ENCODE measurements at regions not wholly inside any gene's neighbourhood (a gene's known extent, or its start where the extent isn't known, plus 50 kb on each side); places are given as distances from the start of the nearest gene placed in this dataset.

DNA sequence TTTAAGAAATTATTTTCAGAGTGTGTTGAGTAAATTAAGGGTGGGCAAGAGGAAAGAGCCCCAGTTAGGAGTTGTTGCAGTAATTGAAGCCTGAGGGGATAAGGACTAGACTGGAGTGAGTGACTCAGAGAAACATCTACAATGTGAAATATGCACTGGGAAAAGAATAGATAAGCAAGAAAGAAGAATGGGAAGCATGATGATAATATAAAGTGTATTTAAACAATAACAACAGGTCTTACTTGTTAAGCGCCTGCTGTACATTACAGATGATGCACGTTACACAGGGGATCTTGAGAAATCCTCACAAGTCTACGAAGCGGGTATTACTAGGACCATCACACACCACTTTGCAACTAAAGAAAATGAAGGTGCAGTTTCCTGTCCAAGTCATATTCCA lies 73.6 kb upstream of the STK17B start:
- peaks cover 57% of the 10 kb centered on the region for H3K4me1 ChIP-seq (ENCODE audit: low read length)

DNA sequence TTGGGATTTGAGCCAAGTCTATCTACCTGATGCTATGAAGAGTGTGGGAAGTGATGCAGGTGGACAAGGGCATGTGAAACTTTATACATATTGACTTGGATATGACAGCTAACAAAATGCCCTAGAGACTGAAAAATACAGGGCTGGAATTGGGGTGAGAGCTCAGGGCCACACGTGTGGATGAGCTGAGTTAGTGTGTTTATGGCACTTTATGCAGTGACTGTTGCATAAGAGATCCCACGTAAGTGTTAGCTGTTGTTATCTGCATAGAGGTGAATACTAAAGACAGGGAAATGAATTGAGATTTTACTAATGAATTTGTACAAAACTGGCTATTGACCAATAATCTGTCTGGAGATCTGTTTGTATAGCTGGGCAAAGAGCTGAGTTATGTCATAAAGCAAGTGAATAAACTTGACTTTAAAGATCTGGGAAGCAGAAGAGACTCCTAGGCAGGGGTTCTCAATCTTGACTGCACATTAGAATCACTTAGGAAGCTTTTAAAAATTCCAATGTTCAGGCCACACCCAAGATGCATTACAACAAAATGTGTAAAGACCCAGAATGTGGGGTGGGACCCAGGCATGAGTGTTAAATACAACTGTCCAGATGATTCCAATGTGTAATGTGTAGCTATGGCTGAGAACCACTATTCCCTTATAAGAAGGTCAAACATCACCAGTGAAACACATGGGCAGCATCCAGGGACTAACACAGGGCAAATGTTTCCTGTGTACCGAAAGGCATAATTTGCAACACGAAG lies 74.2 kb upstream of the STK17B start:
- Histone ChIP-seq H3K4me1 (ENCODE audit: low read length) (peaks cover 57% of the 10 kb centered on the region), H3K9ac (ENCODE audit: low read length) (no peak overlapping the region)

More for the DNA sequence above, 73.6 kb upstream of the STK17B start:
- no peaks in the 10 kb centered on the region for H3K9me3 ChIP-seq (ENCODE audit: low read length)
- H3K27ac ChIP-seq (ENCODE audit: low read length), result no peak overlapping the region
- H3K36me3 ChIP-seq (ENCODE audit: insufficient read depth, low read length), result no peaks in the 10 kb centered on the region
- no peaks in the 10 kb centered on the region for H4K20me1 ChIP-seq (ENCODE audit: insufficient read depth, low read depth, low read length)
- no peak overlapping the region for H3K9ac ChIP-seq (ENCODE audit: low read length)
- no peaks in the 10 kb centered on the region for H3K9me2 ChIP-seq (replicated peaks; ENCODE audit: insufficient read depth, low read length)
- no peak overlapping the region for H2AFZ ChIP-seq (ENCODE audit: low read length)
- H3K4me2 ChIP-seq (ENCODE audit: low read depth, low read length, poor library complexity, severe bottlenecking), result no peak overlapping the region
- H3K4me3 ChIP-seq (ENCODE audit: low read length), result no peak overlapping the region
- H3K79me2 ChIP-seq (ENCODE audit: low read length), result no peaks in the 10 kb centered on the region
- DNase-seq, result no peak
- no peaks in the 10 kb centered on the region for H3K27me3 ChIP-seq (ENCODE audit: low read length)

DNA sequence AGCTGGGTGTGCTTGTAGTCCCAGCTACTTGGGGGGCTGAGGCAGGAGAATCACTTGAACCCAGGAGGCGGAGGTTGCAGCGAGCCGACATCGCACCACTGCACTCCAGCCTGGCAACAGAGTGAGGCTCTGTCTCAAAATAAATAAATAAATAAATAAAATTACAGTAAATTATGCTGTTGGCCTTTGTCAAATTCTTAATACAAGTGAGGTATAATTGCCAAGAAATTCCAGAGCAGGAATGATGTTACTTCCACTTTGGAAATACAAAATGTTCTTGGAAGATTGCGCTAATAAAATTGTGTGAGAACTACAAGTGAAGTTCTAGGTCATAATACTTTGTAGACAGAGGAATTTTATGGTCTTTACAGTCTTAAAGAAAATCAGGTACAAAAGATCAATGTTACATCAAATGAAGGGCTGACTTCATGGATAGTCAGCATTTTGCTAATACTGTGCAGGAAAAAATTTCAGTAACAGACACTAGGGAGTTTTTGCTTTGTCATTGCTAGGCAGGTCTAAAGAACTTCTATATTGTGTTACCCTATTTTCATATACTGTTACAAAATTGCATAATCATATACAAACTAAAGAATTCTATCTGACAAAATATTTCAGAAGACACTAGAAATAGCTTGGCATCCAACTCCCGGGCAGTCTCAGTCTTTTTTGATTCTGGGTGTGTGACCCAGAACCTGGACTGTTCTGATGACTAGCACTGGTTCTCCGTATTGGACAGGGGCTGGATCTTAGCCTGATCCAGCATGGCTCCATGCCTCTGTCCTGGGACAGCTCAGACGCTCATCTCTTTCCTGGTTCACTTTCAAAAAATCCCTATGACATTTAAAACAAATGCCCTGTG lies 76.0 kb upstream of the STK17B start:
- Histone ChIP-seq H3K4me2 (ENCODE audit: low read depth, low read length, poor library complexity, severe bottlenecking) (peak overlapping the region; percentile 17), H3K9me2 (replicated peaks; ENCODE audit: insufficient read depth, low read length) (no peaks in the 10 kb centered on the region), H3K9ac (ENCODE audit: low read length) (0 out of 2 replicates have a peak overlapping the region, but pooled peaks have one; percentile 8), H4K20me1 (ENCODE audit: insufficient read depth, low read depth, low read length) (no peaks in the 10 kb centered on the region), H3K4me3 (ENCODE audit: low read length) (no peak overlapping the region), H2AFZ (ENCODE audit: low read length) (peak overlapping the region; percentile 51; the same call in 1 of the 2 replicates), H3K79me2 (ENCODE audit: low read length) (no peaks in the 10 kb centered on the region), H3K27ac (ENCODE audit: low read length) (peak overlapping the region; percentile 60), H3K27me3 (ENCODE audit: low read length) (no peaks in the 10 kb centered on the region), H3K9me3 (ENCODE audit: low read length) (no peaks in the 10 kb centered on the region), H3K4me1 (ENCODE audit: low read length) (peaks cover 42% of the 10 kb centered on the region), H3K36me3 (ENCODE audit: insufficient read depth, low read length) (no peaks in the 10 kb centered on the region)
- no peak for DNase-seq

More for the DNA sequence above, 74.2 kb upstream of the STK17B start:
- H3K79me2 ChIP-seq (ENCODE audit: low read length), result no peaks in the 10 kb centered on the region
- H3K4me2 ChIP-seq (ENCODE audit: low read depth, low read length, poor library complexity, severe bottlenecking), result no peak overlapping the region
- no peaks in the 10 kb centered on the region for H3K27me3 ChIP-seq (ENCODE audit: low read length)
- no peak for DNase-seq
- H3K4me3 ChIP-seq (ENCODE audit: low read length), result no peak overlapping the region
- no peak overlapping the region for H2AFZ ChIP-seq (ENCODE audit: low read length)
- 0 out of 2 replicates have a peak overlapping the region, but pooled peaks have one; percentile 3 for H3K27ac ChIP-seq (ENCODE audit: low read length)
- no peaks in the 10 kb centered on the region for H3K9me3 ChIP-seq (ENCODE audit: low read length)
- H3K9me2 ChIP-seq (replicated peaks; ENCODE audit: insufficient read depth, low read length), result no peaks in the 10 kb centered on the region
- H4K20me1 ChIP-seq (ENCODE audit: insufficient read depth, low read depth, low read length), result no peaks in the 10 kb centered on the region
- no peaks in the 10 kb centered on the region for H3K36me3 ChIP-seq (ENCODE audit: insufficient read depth, low read length)

DNA sequence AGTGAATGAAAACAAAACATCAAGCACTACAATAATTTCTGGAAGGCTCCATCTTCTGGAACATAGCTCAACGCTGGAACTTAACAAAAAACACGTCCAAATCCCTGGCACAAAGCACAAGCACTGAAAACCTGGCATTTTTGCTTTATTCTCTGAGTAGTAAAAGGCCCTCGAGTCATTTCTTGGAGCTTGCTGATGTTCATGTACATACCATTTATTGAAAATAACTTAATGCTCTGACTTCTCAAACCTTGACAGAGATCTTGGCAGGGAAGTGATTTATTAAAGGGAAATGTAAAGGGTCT lies 76.5 kb upstream of the STK17B start:
- Histone ChIP-seq H3K79me2 (ENCODE audit: low read length) (no peaks in the 10 kb centered on the region), H4K20me1 (ENCODE audit: insufficient read depth, low read depth, low read length) (no peaks in the 10 kb centered on the region), H3K4me1 (ENCODE audit: low read length) (peaks cover 38% of the 10 kb centered on the region), H3K27me3 (ENCODE audit: low read length) (no peaks in the 10 kb centered on the region), H3K36me3 (ENCODE audit: insufficient read depth, low read length) (no peaks in the 10 kb centered on the region), H3K9me2 (replicated peaks; ENCODE audit: insufficient read depth, low read length) (no peaks in the 10 kb centered on the region), H3K27ac (ENCODE audit: low read length) (peak overlapping the region; percentile 60), H3K4me2 (ENCODE audit: low read depth, low read length, poor library complexity, severe bottlenecking) (peak overlapping the region; percentile 17), H3K9ac (ENCODE audit: low read length) (0 out of 2 replicates have a peak overlapping the region, but pooled peaks have one; percentile 8), H3K9me3 (ENCODE audit: low read length) (no peaks in the 10 kb centered on the region), H3K4me3 (ENCODE audit: low read length) (no peak overlapping the region), H2AFZ (ENCODE audit: low read length) (peak overlapping the region; percentile 51; the same call in 1 of the 2 replicates)
- no peak for DNase-seq

DNA sequence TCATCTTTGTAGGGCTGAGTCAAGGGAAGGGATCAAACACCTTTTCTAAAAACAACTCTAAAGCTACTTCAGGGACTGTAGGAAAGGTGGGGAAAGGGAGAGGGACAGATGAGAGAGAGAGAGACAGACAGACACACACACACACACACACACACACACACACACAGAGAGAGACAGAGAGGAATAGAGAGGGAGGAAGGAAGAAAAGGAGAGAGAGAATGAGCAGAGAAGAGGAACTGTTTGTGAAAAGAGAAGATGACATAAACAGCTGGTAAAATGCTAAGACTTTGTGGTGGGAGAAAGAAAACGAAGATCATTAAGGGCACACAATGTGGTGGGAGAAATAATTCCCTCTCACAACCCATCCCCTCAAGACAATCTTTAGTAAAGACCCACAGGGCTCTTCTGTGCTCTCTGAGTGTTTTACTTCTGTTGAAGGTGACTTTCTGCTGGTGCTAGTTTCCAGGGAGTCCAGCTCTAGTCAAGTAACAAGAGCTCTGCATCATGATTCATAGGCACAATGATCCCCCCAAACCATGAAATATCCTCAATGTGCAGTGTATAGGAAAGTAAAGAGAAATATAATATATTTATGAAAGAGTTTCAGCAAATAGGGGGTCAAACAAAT lies 77.2 kb upstream of the STK17B start:
- Histone ChIP-seq H3K27ac (ENCODE audit: low read length) (peak overlapping the region; percentile 60), H2AFZ (ENCODE audit: low read length) (peak overlapping the region; percentile 51; the same call in 1 of the 2 replicates), H3K9ac (ENCODE audit: low read length) (0 out of 2 replicates have a peak overlapping the region, but pooled peaks have one; percentile 8)

DNA sequence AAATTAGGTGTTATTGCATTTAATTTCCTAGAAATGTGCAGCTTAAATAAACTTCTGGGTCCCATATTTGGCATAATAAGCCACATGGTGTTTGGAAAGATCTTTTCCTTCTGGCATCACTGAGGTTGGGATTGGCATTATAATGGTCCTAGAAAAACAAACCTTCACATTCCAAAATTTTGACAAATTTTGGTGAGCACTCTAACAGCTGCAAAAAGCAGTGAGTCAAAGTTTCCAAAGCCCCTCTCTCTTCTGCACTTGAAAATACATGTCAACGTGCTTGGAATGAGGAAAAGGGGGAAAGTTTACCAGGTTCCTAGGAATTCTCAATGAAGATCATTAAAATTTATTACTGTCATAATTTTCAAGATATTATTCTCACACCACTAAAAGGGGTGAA lies 77.8 kb upstream of the STK17B start:
- Histone ChIP-seq H2AFZ (ENCODE audit: low read length) (peak overlapping the region; percentile 68; the same call in 1 of the 2 replicates), H3K9me3 (ENCODE audit: low read length) (no peaks in the 10 kb centered on the region), H3K4me3 (ENCODE audit: low read length) (no peak overlapping the region), H3K9ac (ENCODE audit: low read length) (0 out of 2 replicates have a peak overlapping the region, but pooled peaks have one; percentile 34), H3K4me1 (ENCODE audit: low read length) (peaks cover 38% of the 10 kb centered on the region), H3K4me2 (ENCODE audit: low read depth, low read length, poor library complexity, severe bottlenecking) (peak overlapping the region; percentile 37), H3K9me2 (replicated peaks; ENCODE audit: insufficient read depth, low read length) (no peaks in the 10 kb centered on the region), H3K27me3 (ENCODE audit: low read length) (no peaks in the 10 kb centered on the region), H3K79me2 (ENCODE audit: low read length) (no peaks in the 10 kb centered on the region), H4K20me1 (ENCODE audit: insufficient read depth, low read depth, low read length) (no peaks in the 10 kb centered on the region), H3K36me3 (ENCODE audit: insufficient read depth, low read length) (no peaks in the 10 kb centered on the region), H3K27ac (ENCODE audit: low read length) (peak overlapping the region; percentile 60)
- DNase-seq, result no peak

More for the DNA sequence above, 77.2 kb upstream of the STK17B start:
- H3K4me2 ChIP-seq (ENCODE audit: low read depth, low read length, poor library complexity, severe bottlenecking), result no peak overlapping the region
- H3K79me2 ChIP-seq (ENCODE audit: low read length), result no peaks in the 10 kb centered on the region
- H3K4me1 ChIP-seq (ENCODE audit: low read length), result peaks cover 38% of the 10 kb centered on the region
- H3K4me3 ChIP-seq (ENCODE audit: low read length), result no peak overlapping the region
- H4K20me1 ChIP-seq (ENCODE audit: insufficient read depth, low read depth, low read length), result no peaks in the 10 kb centered on the region
- H3K36me3 ChIP-seq (ENCODE audit: insufficient read depth, low read length), result no peaks in the 10 kb centered on the region
- H3K9me2 ChIP-seq (replicated peaks; ENCODE audit: insufficient read depth, low read length), result no peaks in the 10 kb centered on the region
- no peaks in the 10 kb centered on the region for H3K27me3 ChIP-seq (ENCODE audit: low read length)
- no peak for DNase-seq
- H3K9me3 ChIP-seq (ENCODE audit: low read length), result no peaks in the 10 kb centered on the region

DNA sequence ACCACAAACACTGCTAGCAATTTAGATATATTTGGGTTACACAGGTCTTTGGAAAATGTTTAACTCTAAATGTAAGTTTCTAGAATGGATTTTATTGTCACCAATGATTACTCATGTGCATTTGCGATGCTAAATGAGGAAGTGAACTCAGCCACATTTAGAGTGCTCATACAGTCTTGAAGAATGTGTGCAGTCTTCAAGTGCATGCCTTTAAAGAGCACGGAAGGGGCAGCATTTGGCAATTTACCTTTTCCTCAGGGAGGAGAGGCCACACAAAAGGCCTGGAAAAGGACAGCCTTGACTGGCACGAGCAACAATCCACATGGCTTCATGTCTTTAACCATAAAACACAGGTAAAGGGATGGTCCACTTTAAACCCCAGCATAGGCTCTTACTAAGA lies 78.5 kb upstream of the STK17B start:
- Histone ChIP-seq H3K79me2 (ENCODE audit: low read length) (no peaks in the 10 kb centered on the region), H3K36me3 (ENCODE audit: insufficient read depth, low read length) (no peaks in the 10 kb centered on the region), H3K4me3 (ENCODE audit: low read length) (no peak overlapping the region), H3K4me1 (ENCODE audit: low read length) (peaks cover 38% of the 10 kb centered on the region), H3K9me3 (ENCODE audit: low read length) (no peaks in the 10 kb centered on the region), H3K4me2 (ENCODE audit: low read depth, low read length, poor library complexity, severe bottlenecking) (peak overlapping the region; percentile 37), H3K27ac (ENCODE audit: low read length) (peak overlapping the region; percentile 60), H3K27me3 (ENCODE audit: low read length) (no peaks in the 10 kb centered on the region), H2AFZ (ENCODE audit: low read length) (peak overlapping the region; percentile 68), H3K9ac (ENCODE audit: low read length) (peak overlapping the region; percentile 34), H4K20me1 (ENCODE audit: insufficient read depth, low read depth, low read length) (no peaks in the 10 kb centered on the region), H3K9me2 (replicated peaks; ENCODE audit: insufficient read depth, low read length) (no peaks in the 10 kb centered on the region)
- DNase-seq, result peak; percentile 87

DNA sequence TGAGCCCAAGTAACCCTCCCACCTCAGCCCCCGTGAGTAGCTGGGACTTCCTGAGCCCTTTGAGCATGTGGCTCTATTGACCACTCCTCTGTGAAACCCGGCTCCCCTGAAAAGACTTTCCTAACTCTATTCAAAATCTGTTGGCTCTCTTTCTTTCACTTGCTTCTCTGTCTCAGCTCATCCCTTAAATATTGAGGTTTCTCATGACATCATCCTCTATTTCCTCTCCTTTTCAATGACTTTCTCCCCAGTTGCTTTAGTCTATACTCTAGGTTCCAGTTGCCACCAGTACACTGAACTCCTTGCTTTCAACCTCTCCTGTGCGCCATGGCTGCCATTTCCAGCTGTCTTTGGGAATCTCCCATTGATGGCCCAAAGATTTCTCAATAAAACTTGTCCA lies 79.8 kb upstream of the STK17B start:
- Histone ChIP-seq H3K9me2 (replicated peaks; ENCODE audit: insufficient read depth, low read length) (no peaks in the 10 kb centered on the region), H4K20me1 (ENCODE audit: insufficient read depth, low read depth, low read length) (no peaks in the 10 kb centered on the region), H3K79me2 (ENCODE audit: low read length) (no peaks in the 10 kb centered on the region), H3K9me3 (ENCODE audit: low read length) (no peaks in the 10 kb centered on the region), H3K4me1 (ENCODE audit: low read length) (peaks cover 38% of the 10 kb centered on the region), H3K27me3 (ENCODE audit: low read length) (no peaks in the 10 kb centered on the region), H3K36me3 (ENCODE audit: insufficient read depth, low read length) (no peaks in the 10 kb centered on the region), H3K9ac (ENCODE audit: low read length) (no peak overlapping the region), H2AFZ (ENCODE audit: low read length) (no peak overlapping the region), H3K4me3 (ENCODE audit: low read length) (no peak overlapping the region), H3K4me2 (ENCODE audit: low read depth, low read length, poor library complexity, severe bottlenecking) (no peak overlapping the region), H3K27ac (ENCODE audit: low read length) (no peak overlapping the region)
- DNase-seq, result no peak

Data from Karpas-422 (cell line).